Midbrain (tissue), 1 donor: ENCODE measurements at regions not wholly inside any gene's neighbourhood (a gene's known extent, or its start where the extent isn't known, plus 50 kb on each side); places are given as distances from the start of the nearest gene placed in this dataset.
"Not testable (repeated sequence)": the region's sequence is repeated elsewhere in the genome, so short reads cannot be mapped to it uniquely, and the experiment has no call there.

Experiments
- DNase-seq: peaks from one replicate; lab custom pipeline; 2025; lab: John Stamatoyannopoulos, UW

- no peak for DNase-seq
Observed at GRCh38 chr5:29262339-29263123, 1931.0 kb upstream of the CDH6 start.

- no peak for DNase-seq
Observed at GRCh38 chr5:29261213-29261612, 1932.3 kb upstream of the CDH6 start.

- DNase-seq: no peak
Observed at GRCh38 chr5:29252390-29252789, 1941.1 kb upstream of the CDH6 start.

- no peak for DNase-seq
Observed at GRCh38 chr5:29247346-29248028, 1946.0 kb upstream of the CDH6 start.

- DNase-seq: no peak
Observed at GRCh38 chr5:29240379-29240778, 1953.1 kb upstream of the CDH6 start.

DNA sequence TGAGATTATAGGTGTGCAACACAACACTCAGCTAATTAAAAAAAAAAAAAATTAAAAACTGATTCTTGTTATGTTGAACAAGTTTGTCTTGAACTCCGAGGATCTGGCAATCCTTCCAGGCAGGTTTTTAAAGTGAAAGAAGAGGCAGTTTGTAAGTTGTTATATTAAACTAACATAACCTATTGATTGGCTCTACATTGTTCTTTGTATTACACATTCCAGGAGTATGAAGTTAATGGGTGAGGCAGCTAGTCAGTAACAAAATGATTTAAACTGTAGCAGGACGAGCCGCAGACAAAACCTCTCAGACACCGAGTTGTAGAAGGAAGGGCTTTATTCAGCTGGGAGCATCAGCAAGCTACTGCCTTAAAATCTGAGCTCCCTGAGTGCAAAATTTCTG, 1953.9 kb upstream of the CDH6 start:
- no peak for DNase-seq

- no peak for DNase-seq
Observed at GRCh38 chr5:29238115-29238514, 1955.4 kb upstream of the CDH6 start.

- no peak for DNase-seq
Observed at GRCh38 chr5:29231154-29231553, 1962.3 kb upstream of the CDH6 start.

- no peak for DNase-seq
Observed at GRCh38 chr5:29230591-29230990, 1962.9 kb upstream of the CDH6 start.

DNA sequence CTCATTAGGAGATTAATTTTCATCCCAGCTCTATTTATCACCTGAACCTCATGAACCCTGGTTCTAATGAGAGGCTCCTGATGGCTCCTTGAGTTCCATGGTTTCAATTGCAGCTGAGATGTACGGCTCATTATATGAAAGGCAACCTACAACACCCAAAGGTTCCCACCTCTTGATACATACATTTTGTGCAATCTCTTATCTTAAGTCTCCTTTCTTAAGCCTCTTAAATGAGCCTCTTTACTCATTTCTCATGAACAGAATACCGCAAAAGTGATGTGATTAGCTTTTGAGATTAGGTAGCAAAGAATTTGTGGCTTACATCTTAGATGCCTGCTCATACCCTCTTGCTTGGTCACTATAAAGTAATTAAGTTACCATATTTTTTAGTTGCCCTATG, 1964.0 kb upstream of the CDH6 start:
- DNase-seq: no peak

DNA sequence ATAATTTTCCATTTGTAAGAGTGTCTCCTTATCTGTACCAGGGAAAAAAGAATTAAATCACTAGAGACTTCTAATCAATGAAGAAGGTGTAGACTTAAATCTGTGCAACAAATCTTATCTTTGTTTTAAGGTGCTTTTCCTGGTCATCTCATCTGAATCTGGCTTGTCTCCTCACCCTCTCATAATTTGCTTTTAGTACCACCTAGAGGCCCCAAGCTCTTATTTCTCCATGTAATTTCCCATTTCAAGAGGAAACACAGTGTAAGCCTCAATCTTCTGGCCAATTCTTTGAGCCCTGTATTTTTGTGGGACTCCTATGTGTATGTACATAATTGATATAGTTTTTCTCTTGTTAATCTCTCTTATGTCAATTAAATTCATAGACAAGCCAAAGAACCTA, 1975.3 kb upstream of the CDH6 start:
- no peak for DNase-seq

DNA sequence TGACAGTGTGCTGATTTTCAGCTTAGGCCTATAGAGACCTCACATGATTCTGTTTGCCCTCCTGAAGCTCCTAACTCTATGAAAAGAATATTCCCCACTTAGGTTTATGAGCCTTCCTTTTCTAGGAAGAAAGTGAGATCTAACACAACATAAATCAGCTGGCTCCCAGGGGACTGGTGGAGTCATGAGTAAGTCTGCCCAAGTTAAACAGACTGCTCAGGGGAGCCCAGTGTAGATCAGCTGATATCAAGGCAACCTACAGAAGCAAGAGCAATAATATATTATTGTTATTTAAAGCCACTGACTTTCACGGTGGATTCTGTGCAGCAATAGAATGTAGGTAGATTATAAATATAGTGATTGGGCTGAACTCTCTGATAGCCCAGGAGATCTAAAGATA, 1978.6 kb upstream of the CDH6 start:
- no peak for DNase-seq

- no peak for DNase-seq
Observed at GRCh38 chr5:29213475-29213874, 1980.0 kb upstream of the CDH6 start.

DNA sequence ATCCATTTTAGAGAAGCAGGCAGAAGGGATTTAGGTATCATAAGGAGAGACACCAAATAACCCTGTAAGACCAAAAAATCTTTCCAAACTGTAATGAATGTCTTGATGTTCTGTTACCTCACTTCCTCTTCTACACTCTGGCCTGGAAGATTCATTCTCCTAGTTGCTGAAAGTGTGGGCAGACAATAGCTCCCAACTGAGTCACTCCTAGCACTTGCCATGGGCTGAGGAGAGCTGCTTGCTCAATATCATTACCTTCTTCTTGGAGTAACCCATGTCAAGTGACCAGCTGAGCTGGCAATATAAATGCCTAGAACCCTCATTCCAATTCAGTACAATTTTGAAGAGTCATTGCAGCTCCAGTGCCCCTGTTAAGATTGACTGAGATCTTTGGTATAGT, 1985.5 kb upstream of the CDH6 start:
- DNase-seq: no peak

GRCh38 chr5:29203049-29203448, 1990.4 kb upstream of the CDH6 start:
- no peak for DNase-seq

- DNase-seq: no peak
Observed at GRCh38 chr5:29197631-29198454, 1995.6 kb upstream of the CDH6 start.

- DNase-seq: no peak
Observed at GRCh38 chr5:29193972-29194371, 1999.5 kb upstream of the CDH6 start.

GRCh38 chr5:29191269-29192048, 2002.0 kb upstream of the CDH6 start:
- DNase-seq: not testable (repeated sequence)

DNA sequence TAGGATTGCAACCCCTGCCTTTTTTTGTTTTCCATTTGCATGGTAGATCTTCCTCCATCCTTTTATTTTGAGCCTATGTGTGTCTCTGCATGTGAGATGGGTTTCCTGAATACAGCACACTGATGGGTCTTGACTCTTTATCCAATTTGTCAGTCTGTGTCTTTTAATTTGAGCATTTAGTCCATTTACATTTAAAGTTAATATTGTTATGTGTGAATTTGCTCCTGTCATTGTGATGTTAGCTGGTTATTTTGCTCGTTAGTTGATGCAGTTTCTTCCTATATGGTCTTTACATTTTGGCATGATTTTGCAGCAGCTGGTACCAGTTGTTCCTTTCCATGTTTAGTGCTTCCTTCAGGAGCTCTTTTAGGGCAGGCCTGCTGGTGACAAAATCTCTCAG, 2003.1 kb upstream of the CDH6 start:
- not testable (repeated sequence) for DNase-seq

GRCh38 chr5:29186380-29186779, 2007.1 kb upstream of the CDH6 start:
- DNase-seq: not testable (repeated sequence)

DNA sequence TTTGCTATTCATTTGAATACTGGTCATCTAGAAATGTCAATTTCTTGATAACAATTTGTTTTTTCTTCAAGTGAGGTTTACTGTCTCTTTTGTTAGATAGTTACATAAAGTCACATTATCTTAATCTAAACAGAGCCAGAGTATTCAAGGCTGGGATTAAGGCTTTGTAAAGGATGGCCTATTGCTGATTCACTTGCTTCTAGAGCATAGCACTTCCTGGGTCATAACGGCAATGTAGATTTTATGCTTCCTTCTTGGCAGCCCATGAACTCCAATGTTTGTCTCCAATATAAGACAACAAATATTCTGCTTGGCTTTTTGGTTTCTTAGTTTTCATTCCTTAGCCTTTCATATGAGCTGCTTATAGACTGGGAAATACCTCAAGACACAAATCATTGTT, 2007.9 kb upstream of the CDH6 start:
- no peak for DNase-seq

GRCh38 chr5:29175774-29176173, 2017.7 kb upstream of the CDH6 start:
- no peak for DNase-seq
